GM23338 (cell line): ENCODE measurements at regions not wholly inside any gene's neighbourhood (a gene's known extent, or its start where the extent isn't known, plus 50 kb on each side); places are given as distances from the start of the nearest gene placed in this dataset.

ENCODE experiments used
- ATAC-seq: fragments of 200-7000 bp; cut with Tn5 transposase; 3 replicates; pipeline ENCODE4 v1.9.1; 2020
- DNase-seq: peaks from one replicate; pipeline ENCODE4 v3.0.0-alpha.2; 2015; ENCODE audit warnings: low spot score
- H2AFZ ChIP-seq: fragments of 200-600 bp; sonication (generic); 2 replicates; pipeline ENCODE4 v1.8.0; 2016; ENCODE audit warnings: antibody characterized with exemption, mild to moderate bottlenecking, moderate library complexity
- H3F3A ChIP-seq: fragments of 200-600 bp; sonication (generic); replicated peaks from 2 replicates; pipeline ENCODE4 v1.8.0; 2017; ENCODE audit warnings: antibody characterized with exemption, mixed run types, low read depth
- H3K27ac ChIP-seq: fragments of 200-600 bp; sonication (generic); 2 replicates; pipeline ENCODE4 v1.6.1; 2016; ENCODE audit warnings: low read depth
- H3K27me3 ChIP-seq: fragments of 200-600 bp; sonication (generic); 2 replicates; pipeline ENCODE4 v1.8.0; 2016; ENCODE audit warnings: mild to moderate bottlenecking, mixed run types, moderate library complexity; ENCODE audit not compliant: insufficient read depth
- H3K36me3 ChIP-seq: fragments of 200-600 bp; sonication (generic); 2 replicates; pipeline ENCODE4 v1.8.0; 2016; ENCODE audit warnings: mild to moderate bottlenecking; ENCODE audit not compliant: insufficient read depth
- H3K4me1 ChIP-seq: fragments of 200-600 bp; sonication (generic); 2 replicates; pipeline ENCODE4 v1.8.0; 2016; ENCODE audit warnings: mild to moderate bottlenecking, moderate library complexity; ENCODE audit not compliant: insufficient read depth
- H3K4me2 ChIP-seq: fragments of 200-600 bp; sonication (generic); 2 replicates; pipeline ENCODE4 v1.7.1; 2017; ENCODE audit warnings: mixed run types
- H3K4me3 ChIP-seq: fragments of 200-600 bp; sonication (generic); 2 replicates; pipeline ENCODE4 v1.6.1; 2016; ENCODE audit warnings: mixed run types
- H3K79me2 ChIP-seq: fragments of 200-600 bp; sonication (generic); replicated peaks from 2 replicates; pipeline ENCODE4 v1.8.0; 2017; ENCODE audit warnings: mild to moderate bottlenecking; ENCODE audit not compliant: insufficient read depth
- H3K9me2 ChIP-seq: fragments of 200-600 bp; sonication (generic); 2 replicates; pipeline ENCODE4 v1.8.0; 2017; ENCODE audit not compliant: insufficient read depth
- H4K20me1 ChIP-seq: fragments of 200-600 bp; sonication (generic); replicated peaks from 2 replicates; pipeline ENCODE4 v1.8.0; 2017; ENCODE audit warnings: mild to moderate bottlenecking; ENCODE audit not compliant: insufficient read depth
- H3K27ac Mint-ChIP-seq: 2 replicates; pipeline ENCODE4 v1.8.0; 2020; ENCODE audit warnings: inconsistent platforms, mild to moderate bottlenecking, moderate library complexity, mixed read lengths
- H3K27me3 Mint-ChIP-seq: 3 replicates; pipeline ENCODE4 v1.8.0; 2022; ENCODE audit warnings: low read depth, mild to moderate bottlenecking, moderate library complexity, mixed read lengths, inconsistent platforms; ENCODE audit not compliant: insufficient read depth, poor library complexity
- H3K36me3 Mint-ChIP-seq: 3 replicates; pipeline ENCODE4 v1.8.0; 2021; ENCODE audit warnings: low read depth, mild to moderate bottlenecking, inconsistent platforms, moderate library complexity, mixed read lengths
- H3K4me1 Mint-ChIP-seq: 3 replicates; pipeline ENCODE4 v1.8.0; 2020; ENCODE audit warnings: mild to moderate bottlenecking, inconsistent platforms, mixed read lengths
- H3K4me3 Mint-ChIP-seq: 3 replicates; pipeline ENCODE4 v1.8.0; 2021; ENCODE audit warnings: moderate library complexity, mild to moderate bottlenecking, inconsistent platforms, mixed read lengths
- H3K9me3 Mint-ChIP-seq: 3 replicates; pipeline ENCODE4 v1.8.0; 2020; ENCODE audit warnings: moderate library complexity, mild to moderate bottlenecking, inconsistent platforms, mixed read lengths
- CREB1 ChIP-seq: fragments of 250-450 bp; sonication (Bioruptor Pico); IDR thresholded peaks from 2 replicates; pipeline ENCODE4 v1.5.0; 2020; ENCODE audit warnings: low read depth, mild to moderate bottlenecking, moderate library complexity
- CTCF ChIP-seq, 2 experiments: fragments of 200-600 bp in 1 of 2; sonication (generic) in 1 of 2; conservative IDR thresholded peaks; 2 replicates each; pipeline versions ENCODE4 v1.5.1 to v1.6.1; 2016 to 2017; ENCODE audit warnings: antibody characterized with exemption in 2 of 2, low read depth in 2 of 2, mild to moderate bottlenecking in 2 of 2, moderate library complexity in 1 of 2
- ETS1 ChIP-seq: IDR thresholded peaks from 2 replicates; pipeline ENCODE4 v1.6.1; 2016; ENCODE audit warnings: antibody characterized with exemption
- EZH2 ChIP-seq: fragments of 200-600 bp; sonication (generic); IDR thresholded peaks from one replicate; pipeline ENCODE4 v1.8.0; 2017; ENCODE audit warnings: antibody characterized with exemption, mild to moderate bottlenecking, low read depth; ENCODE audit not compliant: unreplicated experiment
- EZH2phosphoT487 ChIP-seq: fragments of 200-600 bp; sonication (generic); IDR thresholded peaks from one replicate; pipeline ENCODE4 v1.8.1; 2018; ENCODE audit warnings: antibody characterized with exemption; ENCODE audit not compliant: unreplicated experiment
- JUNB ChIP-seq: IDR thresholded peaks from one replicate; pipeline ENCODE4 v1.6.1; 2016; ENCODE audit warnings: antibody characterized with exemption; ENCODE audit not compliant: unreplicated experiment
- NANOG ChIP-seq: IDR thresholded peaks from 2 replicates; pipeline ENCODE4 v1.6.1; 2016; ENCODE audit warnings: antibody characterized with exemption, borderline replicate concordance
- POLR2AphosphoS5 ChIP-seq: IDR thresholded peaks from 2 replicates; pipeline ENCODE4 v1.6.1; 2016; ENCODE audit warnings: antibody characterized with exemption, low read depth
- REST ChIP-seq: IDR thresholded peaks from one replicate; pipeline ENCODE4 v1.6.1; 2018; ENCODE audit warnings: antibody characterized with exemption; ENCODE audit not compliant: unreplicated experiment
- STAT1 ChIP-seq: IDR thresholded peaks from one replicate; pipeline ENCODE4 v1.6.1; 2016; ENCODE audit warnings: antibody characterized with exemption; ENCODE audit not compliant: unreplicated experiment
- ZNF114 ChIP-seq: fragments of 250-450 bp; sonication (Bioruptor Pico); IDR thresholded peaks from 2 replicates; pipeline ENCODE4 v1.5.0; 2020; ENCODE audit warnings: mild to moderate bottlenecking, moderate library complexity
- ZNF331 ChIP-seq: fragments of 250-450 bp; sonication (Bioruptor Pico); IDR thresholded peaks from 2 replicates; pipeline ENCODE4 v1.5.0; 2020; ENCODE audit warnings: low read depth, mild to moderate bottlenecking, moderate library complexity

GRCh38 chr13:107250628-107251027 lies 682.7 kb upstream of the ARGLU1 start (continued):
- TF ChIP-seq CREB1 (CRISPR knock-in tag) (no peak), EZH2phosphoT487 (no peak), ZNF331 (CRISPR knock-in tag) (no peak), POLR2AphosphoS5 (no peak), JUNB (no peak), ETS1 (no peak), EZH2 (no peak), CTCF (conservative IDR thresholded peaks at IDR 0.05; ENCODE audit: low read depth in 2 of 2) (no peak)

- H3K9me2 ChIP-seq, result 0 out of 2 replicates have a peak, but pooled peaks cover 3% of the 10 kb centered on the region
- Mint-ChIP-seq H3K9me3 (no peaks in the 10 kb centered on the region), H3K27ac (no peak overlapping the region), H3K36me3 (no peaks in the 10 kb centered on the region), H3K4me1 (peaks cover 17% of the 10 kb centered on the region), H3K4me3 (no peak overlapping the region), H3K27me3 (peaks cover 5% of the 10 kb centered on the region)
- H3K4me2 ChIP-seq, result no peak overlapping the region
- H3K36me3 ChIP-seq, result no peaks in the 10 kb centered on the region
- H3K27me3 ChIP-seq, result no peaks in the 10 kb centered on the region
- no peaks in the 10 kb centered on the region for H3F3A ChIP-seq
- no peaks in the 10 kb centered on the region for H3K79me2 ChIP-seq
- ATAC-seq, result no peak
- no peak overlapping the region for H2AFZ ChIP-seq
- 0 out of 2 replicates have a peak, but pooled peaks cover 3% of the 10 kb centered on the region for H3K4me1 ChIP-seq
- H3K4me3 ChIP-seq, result no peak overlapping the region
- no peak for DNase-seq
- H3K27ac ChIP-seq, result no peak overlapping the region
- no peaks in the 10 kb centered on the region; the same call in 1 of the 2 replicates for H4K20me1 ChIP-seq
- TF ChIP-seq ZNF114 (CRISPR knock-in tag) (no peak), ETS1 (no peak), CREB1 (CRISPR knock-in tag) (no peak), NANOG (no peak), CTCF (conservative IDR thresholded peaks at IDR 0.05; ENCODE audit: low read depth in 2 of 2) (no peak), POLR2AphosphoS5 (no peak), STAT1 (no peak), REST (no peak), EZH2phosphoT487 (no peak), JUNB (no peak)
These were observed 676.3 kb upstream of the ARGLU1 start for GRCh38 chr13:107244241-107244640.
